ENCODE measurements at regions not wholly inside any gene's neighbourhood (a gene's known extent, or its start where the extent isn't known, plus 50 kb on each side); places are given as distances from the start of the nearest gene placed in this dataset.
"Not testable (repeated sequence)": the region's sequence is repeated elsewhere in the genome, so short reads cannot be mapped to it uniquely, and the experiment has no call there.

DNA sequence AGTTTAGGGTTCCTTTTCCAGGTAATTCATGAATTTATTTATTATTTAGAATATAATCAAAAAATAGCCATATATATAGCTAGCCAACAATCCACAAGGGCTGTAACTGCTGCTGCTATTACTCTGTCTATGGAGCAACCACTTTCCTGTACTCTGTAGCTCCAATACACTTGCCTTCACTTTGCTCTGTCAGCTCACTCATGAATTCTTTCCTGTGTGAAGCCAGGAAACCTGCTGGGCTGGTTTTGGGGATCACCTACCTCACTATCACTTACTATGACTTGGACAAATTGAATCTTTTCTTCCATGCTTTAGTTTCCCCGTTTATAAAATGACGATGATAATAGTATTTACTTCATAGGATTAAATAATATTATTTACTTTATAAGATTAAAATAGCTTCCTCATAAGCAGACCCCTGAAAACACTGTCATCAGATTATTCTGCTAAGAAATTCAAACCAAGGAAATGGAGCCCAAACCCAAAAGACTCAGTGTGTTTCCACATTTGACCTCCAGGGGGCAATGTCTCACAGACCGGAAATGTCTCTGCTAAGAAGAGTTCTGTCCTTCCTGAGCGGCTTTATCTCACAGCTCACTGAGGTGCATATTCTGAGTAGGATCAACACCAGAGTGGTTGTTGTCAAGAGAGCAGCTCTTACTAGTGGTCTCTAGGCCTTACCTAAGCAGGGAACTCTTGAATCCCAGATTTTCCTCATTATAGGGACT is 457.1 kb downstream of the DAD1 start:
- DNase-seq: no peak

- DNase-seq: no peak
Measured at GRCh38 chr14:22124073-22124613, 450.5 kb upstream of the OR4E1 start.

- no peak for DNase-seq
Measured at GRCh38 chr14:22122829-22123560, 449.4 kb upstream of the OR4E1 start.

- DNase-seq: no peak
Measured at GRCh38 chr14:22122227-22122818, 448.7 kb upstream of the OR4E1 start.

- DNase-seq: peak; percentile 23
Measured at GRCh38 chr14:22118899-22119477, 445.4 kb upstream of the OR4E1 start.

GRCh38 chr14:22113401-22113800 is 439.8 kb upstream of the OR4E1 start:
- no peak for DNase-seq

DNA sequence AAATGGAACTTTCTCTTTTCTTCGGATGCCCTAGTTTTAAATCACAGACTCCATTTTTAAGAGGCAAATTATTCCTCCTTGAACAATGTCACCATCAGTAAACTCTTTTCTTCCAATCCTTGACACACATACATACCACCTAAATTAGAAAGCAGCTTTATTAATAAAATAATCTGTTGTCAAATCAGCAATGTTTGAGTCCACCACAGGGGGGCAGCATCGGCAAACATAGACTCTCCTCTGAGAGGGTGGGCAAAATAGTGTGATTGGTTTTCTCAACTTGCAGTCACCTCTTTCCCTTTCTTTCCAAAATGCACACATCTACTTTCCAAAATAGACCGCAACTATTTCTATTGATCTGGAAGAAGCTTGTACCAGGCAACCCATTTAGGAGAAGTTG is 438.4 kb upstream of the OR4E1 start:
- DNase-seq: no peak

DNA sequence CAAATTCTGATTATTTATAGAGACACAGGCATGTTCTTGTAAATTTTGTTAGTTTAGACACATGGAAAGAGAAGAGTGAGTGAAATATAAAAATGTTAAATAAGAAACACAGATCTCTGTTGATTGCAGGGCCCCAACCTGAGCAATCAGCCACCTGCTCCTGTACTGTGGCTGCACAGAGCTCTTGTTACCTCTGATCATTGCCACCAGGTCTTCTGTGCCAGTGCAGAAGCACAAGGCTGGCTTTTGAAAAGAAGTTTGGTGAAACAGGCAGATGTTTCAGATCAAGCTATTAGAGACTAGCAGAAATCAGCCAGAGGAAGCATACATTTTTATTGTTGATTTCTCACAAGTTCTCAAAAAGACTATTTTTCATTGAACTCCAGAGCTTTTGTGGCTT is 434.1 kb upstream of the OR4E1 start:
- DNase-seq: no peak

- DNase-seq: no peak
Measured at GRCh38 chr14:22106700-22107697, 433.4 kb upstream of the OR4E1 start.

GRCh38 chr14:22105624-22106006 is 432.0 kb upstream of the OR4E1 start:
- DNase-seq: no peak

- DNase-seq: no peak
Measured at GRCh38 chr14:22105006-22105623, 431.5 kb upstream of the OR4E1 start.

DNA sequence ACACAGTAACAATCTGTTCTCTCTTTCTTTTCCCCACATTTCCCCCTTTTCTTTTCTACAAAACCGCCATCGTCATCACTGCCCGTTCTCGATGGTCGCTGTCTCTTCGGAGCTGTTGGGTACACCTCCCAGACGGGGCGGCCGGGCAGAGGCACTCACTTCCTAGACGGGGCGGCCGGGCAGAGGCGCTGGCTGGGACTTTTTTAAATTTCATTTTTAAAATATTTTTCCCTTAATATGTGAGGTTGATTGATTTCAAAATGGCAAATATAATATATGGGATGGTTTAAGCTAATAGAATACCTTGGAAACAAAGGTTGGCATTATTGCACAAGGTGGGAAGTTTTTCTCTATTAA is 427.1 kb upstream of the OR4E1 start:
- not testable (repeated sequence) for DNase-seq

GRCh38 chr14:22099942-22100763 is 426.5 kb upstream of the OR4E1 start:
- DNase-seq: peak; percentile 66

DNA sequence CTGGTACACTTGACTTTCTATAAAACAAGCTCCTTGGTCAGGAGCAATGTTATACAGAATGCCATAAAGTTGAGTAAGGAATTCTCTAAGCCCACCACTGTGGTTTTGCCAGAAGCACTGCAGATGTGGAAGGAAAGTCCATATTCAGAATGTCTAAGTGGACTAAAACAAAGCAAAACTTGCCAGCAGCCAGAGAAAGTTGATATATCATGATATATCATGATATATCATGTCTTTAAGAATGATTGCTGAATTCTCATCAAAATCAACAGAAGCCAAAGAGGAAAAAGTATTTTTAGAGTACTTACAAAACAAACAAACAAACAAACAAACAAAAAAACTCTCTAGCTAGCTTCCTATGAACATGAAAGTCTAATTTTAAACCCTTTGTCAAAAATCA is 424.8 kb upstream of the OR4E1 start:
- no peak for DNase-seq

DNA sequence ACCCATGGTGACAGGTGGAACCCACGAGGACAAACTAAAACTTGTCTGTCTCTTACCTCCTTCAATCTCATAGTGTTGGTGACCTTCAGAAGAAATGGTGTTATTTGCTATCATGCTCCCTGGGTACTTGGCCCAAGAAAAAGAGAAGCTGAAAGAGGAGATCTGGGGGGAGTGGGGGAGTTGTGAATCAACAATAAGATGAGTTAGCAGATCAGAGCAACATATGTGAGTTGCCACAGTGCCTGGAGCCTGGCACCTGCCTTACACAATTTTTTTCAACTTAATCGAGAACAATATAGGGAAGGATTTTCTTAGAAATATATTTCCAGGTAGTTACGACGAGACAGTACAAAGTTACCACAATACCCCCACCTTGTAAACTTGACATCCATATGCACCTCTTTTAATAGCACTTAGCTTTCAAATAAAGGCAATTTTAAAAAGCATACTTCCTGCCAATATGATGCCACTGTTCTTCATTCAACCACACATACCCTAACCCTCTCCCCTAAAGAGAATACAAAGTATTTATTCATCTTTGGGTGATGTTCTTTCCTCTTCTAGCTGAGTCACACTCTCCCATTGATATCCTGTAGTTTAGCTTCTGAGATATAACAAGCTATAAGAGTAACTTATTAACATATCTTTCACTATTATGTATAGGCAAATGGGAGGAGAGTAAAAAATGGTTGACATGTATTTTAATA is 424.1 kb upstream of the OR4E1 start:
- no peak for DNase-seq

- DNase-seq: no peak
Measured at GRCh38 chr14:22097072-22097471, 423.5 kb upstream of the OR4E1 start.

DNA sequence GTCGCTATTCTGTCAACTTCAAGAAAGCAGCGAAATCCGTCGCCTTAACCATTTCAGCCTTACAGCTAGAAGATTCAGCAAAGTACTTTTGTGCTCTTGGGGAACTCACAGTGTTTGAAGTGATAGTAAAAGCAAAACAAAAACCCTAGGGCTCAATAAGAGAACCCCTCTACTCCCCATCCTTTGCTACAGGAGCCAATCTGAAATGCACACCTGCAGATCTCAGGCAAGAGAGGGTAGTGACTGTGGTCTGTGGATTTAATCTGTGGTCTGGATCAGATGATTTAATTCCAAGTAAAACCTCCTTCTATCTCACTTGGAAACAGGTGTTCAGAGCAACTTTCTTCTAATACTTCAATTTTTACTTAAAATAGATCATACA is 422.9 kb upstream of the OR4E1 start:
- no peak for DNase-seq

GRCh38 chr14:22095860-22096513 is 422.4 kb upstream of the OR4E1 start:
- no peak for DNase-seq

- no peak for DNase-seq
Measured at GRCh38 chr14:22089940-22090339, 416.3 kb upstream of the OR4E1 start.
